ENCODE measurements at regions not wholly inside any gene's neighbourhood (a gene's known extent, or its start where the extent isn't known, plus 50 kb on each side); places are given as distances from the start of the nearest gene placed in this dataset.

GRCh38 chr2:57877811-57878170 is 168.8 kb upstream of the VRK2 start:
- H3K27me3 ChIP-seq = no peaks in the 10 kb centered on the region
- H3K27ac ChIP-seq = no peak overlapping the region
- TF ChIP-seq CTCF (IDR thresholded peaks at IDR 0.05) (no peak), POLR2A (IDR thresholded peaks at IDR 0.05) (no peak)
- H3K4me3 ChIP-seq = peak overlapping the region in 1 of 4 donors; percentile 3
- no peak for DNase-seq
- H3K36me3 ChIP-seq (replicated peaks in 1 of 2) = no peaks in the 10 kb centered on the region
- H3K9me3 ChIP-seq (replicated peaks in 1 of 3) = no peaks in the 10 kb centered on the region
- intact Hi-C loops (cut with DNase I) = no loop called here
- H3K4me1 ChIP-seq (replicated peaks in 1 of 2) = peaks cover 16 to 40% of the 10 kb centered on the region in 2 donors

- 51 to 68% (median 63%) methylated on average over 11 of the region's 11 CpGs for WGBS, 4 donors
- DNase-seq = peak in 1 of 7 donors; percentile 6
- Histone ChIP-seq H3K27ac (no peak overlapping the region), H3K27me3 (no peaks in the 10 kb centered on the region), H3K36me3 (replicated peaks in 1 of 2) (no peaks in the 10 kb centered on the region), H3K4me3 (peak overlapping the region in 1 of 4 donors; percentile 3), H3K4me1 (replicated peaks in 1 of 2) (peaks cover 16 to 40% of the 10 kb centered on the region in 2 donors), H3K9me3 (replicated peaks in 1 of 3) (no peaks in the 10 kb centered on the region)
- intact Hi-C loops (cut with DNase I) = no loop called here
- TF ChIP-seq CTCF (IDR thresholded peaks at IDR 0.05) (no peak), POLR2A (IDR thresholded peaks at IDR 0.05) (no peak)
These were observed 168.3 kb upstream of the VRK2 start for GRCh38 chr2:57878171-57878865.

- no peak for DNase-seq
- intact Hi-C loops (cut with DNase I) = no loop called here
- Histone ChIP-seq H3K27me3 (no peaks in the 10 kb centered on the region), H3K36me3 (replicated peaks in 1 of 2) (no peaks in the 10 kb centered on the region), H3K9me3 (replicated peaks in 1 of 3) (no peaks in the 10 kb centered on the region), H3K27ac (no peak overlapping the region), H3K4me1 (replicated peaks in 1 of 2) (peaks cover 16 to 40% of the 10 kb centered on the region in 2 donors), H3K4me3 (no peak overlapping the region)
- TF ChIP-seq POLR2A (IDR thresholded peaks at IDR 0.05) = no peak
- TF ChIP-seq CTCF (IDR thresholded peaks at IDR 0.05) = no peak
- WGBS, 4 donors = 90 to 97% (median 92%) methylated on average over 2 of the region's 2 CpGs
These were observed 167.8 kb upstream of the VRK2 start for GRCh38 chr2:57878866-57879210.

GRCh38 chr2:57880446-57880845 is 166.2 kb upstream of the VRK2 start:
- TF ChIP-seq POLR2A (IDR thresholded peaks at IDR 0.05) (no peak), CTCF (IDR thresholded peaks at IDR 0.05) (no peak)
- Histone ChIP-seq H3K27me3 (no peaks in the 10 kb centered on the region), H3K4me1 (replicated peaks in 1 of 2) (peaks cover 16 to 40% of the 10 kb centered on the region in 2 donors), H3K27ac (no peak overlapping the region), H3K36me3 (replicated peaks in 1 of 2) (no peaks in the 10 kb centered on the region), H3K4me3 (no peak overlapping the region), H3K9me3 (replicated peaks in 1 of 3) (no peaks in the 10 kb centered on the region)
- intact Hi-C loops (cut with DNase I) = no loop called here
- 71 to 85% (median 84%) methylated on average over 4 of the region's 4 CpGs for WGBS, 4 donors
- DNase-seq = no peak
